IPS DF 19.7 (cell line): ENCODE measurements at regions not wholly inside any gene's neighbourhood (a gene's known extent, or its start where the extent isn't known, plus 50 kb on each side); places are given as distances from the start of the nearest gene placed in this dataset.

Experiments used
- DNase-seq: peaks from one replicate; pipeline ENCODE4 v3.0.0-alpha.2; 2013; ENCODE audit warnings: low read depth, low spot score

GRCh38 chr9:36763778-36764177 lies 191.1 kb downstream of the MELK start:
- DNase-seq = no peak

GRCh38 chr9:36764364-36765076 lies 191.8 kb downstream of the MELK start:
- DNase-seq = no peak

- no peak for DNase-seq
These were observed 192.3 kb downstream of the MELK start for GRCh38 chr9:36765077-36765390.

- peak; percentile 84 for DNase-seq
These were observed 193.0 kb downstream of the MELK start for GRCh38 chr9:36765468-36766341.

- no peak for DNase-seq
These were observed 196.0 kb downstream of the MELK start for GRCh38 chr9:36768677-36769076.

GRCh38 chr9:36770025-36770424 lies 197.3 kb downstream of the MELK start:
- no peak for DNase-seq

- DNase-seq = no peak
These were observed 200.0 kb downstream of the MELK start for GRCh38 chr9:36772449-36773403.

- DNase-seq = no peak
These were observed 206.0 kb downstream of the MELK start for GRCh38 chr9:36778682-36779081.

GRCh38 chr9:36779582-36779981 lies 206.9 kb downstream of the MELK start:
- no peak for DNase-seq

GRCh38 chr9:36780186-36780585 lies 207.5 kb downstream of the MELK start:
- no peak for DNase-seq

- no peak for DNase-seq
These were observed 208.8 kb downstream of the MELK start for GRCh38 chr9:36781533-36781932.
